ENCODE measurements at regions not wholly inside any gene's neighbourhood (a gene's known extent, or its start where the extent isn't known, plus 50 kb on each side); places are given as distances from the start of the nearest gene placed in this dataset.
"Not testable (repeated sequence)": the region's sequence is repeated elsewhere in the genome, so short reads cannot be mapped to it uniquely, and the experiment has no call there.

GRCh38 chrX:22538580-22538979 is 265.9 kb downstream of the CBLL2 start:
- no peak for DNase-seq

GRCh38 chrX:22541926-22542325 is 269.2 kb downstream of the CBLL2 start:
- no peak for DNase-seq

- no peak for DNase-seq
These were observed 269.9 kb downstream of the CBLL2 start for GRCh38 chrX:22542641-22543040.

DNA sequence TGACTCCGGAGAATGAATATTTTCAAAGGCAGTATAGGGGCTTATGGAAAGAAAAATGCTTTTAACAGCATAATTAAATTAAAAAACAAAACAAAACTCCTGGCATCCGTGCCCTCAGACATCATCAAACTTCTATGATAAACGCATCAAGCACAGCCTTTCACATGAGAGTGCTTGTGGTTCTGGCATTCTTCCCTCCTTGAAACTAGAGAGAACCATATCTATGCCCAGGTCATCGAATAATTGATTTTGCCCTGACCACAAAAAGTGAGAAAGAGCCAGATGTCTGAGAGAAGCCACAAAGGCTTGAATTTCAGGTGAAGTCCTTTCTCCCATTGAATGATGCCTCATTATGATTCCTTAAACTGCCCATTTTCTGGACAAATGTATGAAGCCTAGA is 286.8 kb downstream of the CBLL2 start:
- DNase-seq: no peak

- no peak for DNase-seq
These were observed 302.6 kb downstream of the CBLL2 start for GRCh38 chrX:22575161-22575845.

DNA sequence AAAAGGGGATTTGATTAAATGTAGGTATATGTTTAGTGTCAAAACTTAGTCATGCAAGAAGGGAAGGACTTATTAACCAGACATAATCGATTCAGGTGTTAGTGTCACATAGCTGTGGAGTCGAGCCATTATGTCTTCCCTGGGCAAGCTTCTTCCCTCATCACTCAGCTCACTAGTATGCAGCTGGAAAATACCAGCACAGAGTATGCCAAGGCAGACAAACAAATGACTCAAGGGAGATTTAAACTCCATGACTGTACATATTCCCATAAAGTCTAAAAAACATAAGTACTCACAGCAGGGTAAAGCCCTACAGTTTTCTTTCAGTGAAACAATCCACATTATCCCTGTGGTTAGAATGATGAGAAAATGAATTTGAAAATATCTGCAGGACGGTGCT is 304.5 kb downstream of the CBLL2 start:
- no peak for DNase-seq

DNA sequence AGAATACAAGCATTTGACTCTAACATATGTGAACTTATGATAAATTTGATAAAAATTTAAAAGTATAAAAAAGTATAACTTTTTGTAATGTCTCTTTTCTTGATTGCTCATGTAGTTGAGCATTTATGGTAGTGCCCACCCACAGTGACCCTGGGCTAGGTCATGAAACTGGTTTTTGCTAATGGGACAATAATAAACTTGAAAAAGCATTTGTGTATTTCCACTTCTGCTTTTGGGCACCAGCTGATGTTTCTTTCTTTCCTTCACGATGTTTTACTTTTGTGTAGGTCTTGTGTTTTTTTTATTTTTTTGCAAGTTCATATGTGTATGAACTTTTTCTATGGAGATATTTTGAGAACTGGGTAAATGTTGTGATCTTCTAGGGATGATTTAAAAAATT is 313.1 kb downstream of the CBLL2 start:
- DNase-seq: no peak

DNA sequence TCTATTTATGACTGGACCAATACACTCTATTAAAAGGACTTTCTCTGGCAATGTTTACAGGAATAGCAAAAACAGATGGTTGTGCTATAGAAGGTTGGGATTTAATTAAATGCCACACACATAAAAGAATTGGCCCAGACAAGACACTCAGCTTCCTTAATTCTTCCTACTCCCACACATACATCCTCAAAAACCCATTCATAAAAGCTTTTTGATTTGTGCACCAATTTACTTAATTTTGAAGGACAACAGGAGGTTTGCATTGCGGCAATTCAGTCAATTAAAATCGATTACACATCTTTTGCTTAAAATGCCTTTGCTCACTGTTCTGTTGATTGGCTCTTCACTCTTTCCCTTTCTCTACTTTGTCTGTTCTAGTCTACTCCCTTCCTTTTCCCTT is 317.1 kb downstream of the CBLL2 start:
- DNase-seq: no peak

- DNase-seq: no peak
These were observed 322.1 kb downstream of the CBLL2 start for GRCh38 chrX:22594766-22595165.

DNA sequence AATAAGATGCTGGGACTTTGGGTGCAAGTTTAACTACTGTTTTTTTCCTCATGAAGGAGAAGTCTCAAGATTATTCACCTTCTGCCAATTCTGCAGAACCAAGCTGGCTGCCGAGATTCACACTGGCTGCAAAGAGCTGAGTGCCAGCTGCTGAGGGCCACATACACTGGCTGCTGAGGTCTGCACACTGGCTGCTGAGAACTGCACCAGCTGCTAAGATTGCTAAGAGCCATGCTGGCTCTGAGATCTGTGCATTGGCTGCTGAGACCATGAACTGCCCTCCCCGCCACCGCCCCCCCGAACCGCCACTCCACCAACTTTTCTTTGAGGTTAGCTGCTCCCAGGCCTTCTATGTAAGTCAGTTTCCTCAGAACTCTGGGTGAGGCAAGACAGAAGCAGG is 330.3 kb downstream of the CBLL2 start:
- no peak for DNase-seq

DNA sequence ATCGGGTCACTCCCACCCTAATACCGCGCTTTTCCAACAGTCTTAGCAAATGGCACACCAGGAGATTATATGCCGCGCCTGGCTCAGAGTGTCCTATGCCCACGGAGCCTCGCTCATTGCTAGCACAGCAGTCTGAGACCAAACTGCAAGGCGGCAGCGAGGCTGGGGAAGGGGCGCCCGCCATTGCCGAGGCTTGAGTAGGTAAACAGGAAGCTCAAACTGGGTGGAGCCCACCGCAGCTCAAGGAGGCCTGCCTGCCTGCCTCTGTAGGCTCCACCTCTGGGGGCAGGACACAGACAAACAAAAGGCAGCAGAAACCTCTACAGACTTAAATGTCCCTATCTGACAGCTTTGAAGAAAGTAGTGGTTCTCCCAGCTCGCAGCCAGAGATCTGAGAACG is 336.7 kb downstream of the CBLL2 start:
- not testable (repeated sequence) for DNase-seq

GRCh38 chrX:22616867-22617266 is 344.2 kb downstream of the CBLL2 start:
- DNase-seq: no peak

DNA sequence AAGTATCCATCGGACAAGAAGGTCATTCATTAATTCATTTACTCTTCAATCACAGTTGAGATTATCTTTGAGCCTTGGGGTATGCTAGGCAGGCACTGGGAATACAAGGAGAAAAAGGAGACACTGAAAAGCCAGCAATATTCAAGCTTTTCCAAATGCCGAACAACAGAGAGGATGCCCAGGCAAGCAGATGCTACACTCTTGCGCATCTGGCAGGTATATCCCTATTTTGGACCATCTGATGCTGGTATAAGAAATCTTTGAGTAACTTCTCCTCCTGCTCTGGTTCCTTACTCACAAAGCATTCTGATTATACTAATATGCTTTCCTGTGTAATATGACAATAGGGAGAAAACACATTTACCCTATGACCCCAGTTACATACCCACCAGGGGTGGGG is 354.9 kb downstream of the CBLL2 start:
- DNase-seq: no peak

- no peak for DNase-seq
These were observed 355.6 kb downstream of the CBLL2 start for GRCh38 chrX:22628275-22628674.

GRCh38 chrX:22629105-22629725 is 356.5 kb downstream of the CBLL2 start:
- DNase-seq: no peak

GRCh38 chrX:22634083-22634482 is 361.4 kb downstream of the CBLL2 start:
- DNase-seq: no peak

DNA sequence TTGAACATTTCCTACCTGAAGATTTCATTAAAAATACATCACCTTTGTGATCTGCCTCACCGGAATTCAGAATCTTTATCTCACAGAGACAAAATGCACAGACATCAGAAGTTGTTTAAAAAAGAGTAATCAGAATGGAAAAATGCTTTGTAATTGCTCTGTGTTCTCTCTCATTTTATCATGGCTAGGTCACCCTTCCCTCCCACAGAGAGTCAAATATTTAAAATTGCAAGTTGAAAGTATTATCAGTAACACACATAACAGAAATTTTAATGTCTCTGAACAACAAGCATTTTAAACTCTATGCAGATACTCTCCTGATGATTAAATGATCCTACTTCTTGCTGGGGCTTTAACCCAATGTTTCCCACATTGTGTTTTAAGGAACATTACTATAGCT is 362.0 kb downstream of the CBLL2 start:
- DNase-seq: no peak

DNA sequence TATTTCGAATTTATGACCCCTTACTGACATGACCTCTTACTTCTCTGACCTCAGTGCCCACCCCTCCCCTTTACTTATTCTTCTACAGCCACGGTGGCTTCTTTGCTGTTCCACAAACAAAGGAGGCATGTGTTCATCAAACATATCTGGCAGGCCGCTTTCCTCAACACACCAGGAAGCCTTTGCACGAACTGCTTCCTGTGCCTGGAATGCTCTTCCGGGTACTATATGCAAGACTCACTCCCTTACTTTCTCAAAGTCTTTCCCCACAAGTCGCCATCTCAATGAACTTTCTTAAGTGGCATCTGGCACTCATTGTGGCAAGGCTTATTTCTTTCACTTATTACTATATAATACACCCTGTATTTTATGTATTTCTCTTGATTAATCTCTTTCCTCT is 351.5 kb upstream of the DDX53 start:
- DNase-seq: no peak

DNA sequence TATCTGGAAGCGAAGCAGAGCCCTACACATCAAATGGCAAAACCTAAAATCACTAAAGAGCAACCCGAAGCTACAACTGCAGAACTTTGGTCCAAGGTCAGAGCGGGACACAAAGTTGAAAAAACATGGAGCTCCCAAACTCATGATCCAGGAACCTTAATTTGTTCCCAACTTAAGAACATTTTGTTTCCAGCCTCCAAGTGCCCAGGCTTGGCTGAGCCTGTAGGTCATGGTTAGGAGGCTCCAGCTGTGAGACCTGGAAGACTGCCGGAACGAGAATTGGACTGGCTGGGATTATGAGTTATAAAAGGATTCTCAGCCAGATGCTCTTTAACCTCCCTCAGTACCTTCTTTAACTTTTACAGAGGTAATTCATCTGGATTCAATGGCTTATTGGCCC is 349.1 kb upstream of the DDX53 start:
- no peak for DNase-seq

GRCh38 chrX:22652596-22652995 is 347.2 kb upstream of the DDX53 start:
- DNase-seq: no peak

- no peak for DNase-seq
These were observed 339.0 kb upstream of the DDX53 start for GRCh38 chrX:22660756-22661155.

DNA sequence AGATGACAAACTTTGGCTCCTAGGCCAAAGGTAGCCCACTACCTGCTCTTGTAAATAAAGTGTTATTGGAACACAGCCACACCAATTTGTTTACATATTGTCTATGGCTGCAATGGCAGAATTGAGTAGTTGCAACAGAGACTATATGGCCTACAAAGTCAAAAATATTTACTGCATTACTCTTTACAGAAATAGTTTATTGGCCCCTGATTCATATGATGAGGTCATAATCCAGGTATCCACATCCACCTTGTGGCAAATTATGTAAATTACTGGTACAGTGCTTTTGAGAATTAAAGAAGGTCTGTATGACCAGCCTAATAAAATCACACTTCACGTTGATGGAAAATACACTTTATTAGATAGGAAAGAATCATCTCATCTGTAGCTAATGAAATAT is 337.0 kb upstream of the DDX53 start:
- DNase-seq: no peak

DNA sequence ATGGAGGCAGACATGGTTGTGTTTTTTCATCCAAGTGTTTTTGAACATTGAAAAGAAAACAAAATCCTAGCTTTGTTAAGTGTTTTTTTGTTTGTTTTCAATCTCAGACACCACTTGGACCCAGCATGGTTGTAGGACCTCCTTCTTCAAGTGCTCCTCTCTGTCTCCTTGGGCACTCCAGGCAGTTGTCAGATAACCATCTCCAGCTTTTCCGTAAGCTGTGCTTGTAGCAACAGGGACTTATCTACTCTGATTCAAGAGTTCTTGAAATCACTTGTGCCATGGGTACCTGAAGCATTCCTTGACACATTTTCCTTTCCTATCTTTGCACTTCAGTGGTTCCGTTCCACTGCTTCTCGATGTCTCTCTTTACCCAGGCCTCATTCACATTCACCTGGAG is 334.9 kb upstream of the DDX53 start:
- DNase-seq: no peak

DNA sequence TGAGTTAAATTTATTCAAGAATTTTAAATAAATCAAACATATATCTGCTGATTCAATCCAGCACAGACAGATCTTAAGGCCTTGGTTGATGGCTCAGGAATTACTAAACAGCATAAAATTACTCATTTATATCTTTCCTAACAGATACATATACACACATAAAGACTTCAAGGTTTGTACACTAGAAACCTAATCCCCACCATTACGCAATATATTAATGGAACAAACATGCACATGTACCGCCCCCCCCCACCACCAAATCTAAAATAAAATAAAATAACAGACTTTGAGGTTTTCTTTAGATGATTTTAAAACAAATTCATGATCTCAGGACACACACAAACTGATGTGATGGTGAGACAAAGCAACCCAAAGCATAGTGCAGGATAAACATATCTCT is 333.9 kb upstream of the DDX53 start:
- no peak for DNase-seq

- DNase-seq: no peak
These were observed 333.3 kb upstream of the DDX53 start for GRCh38 chrX:22666441-22666840.
